NB4 (cell line): ENCODE measurements at regions not wholly inside any gene's neighbourhood (a gene's known extent, or its start where the extent isn't known, plus 50 kb on each side); places are given as distances from the start of the nearest gene placed in this dataset.

Experiments
- CTCF ChIP-seq: IDR thresholded peaks from one replicate; pipeline ENCODE4 v1.5.1; 2012; ENCODE audit warnings: low read depth, low read length
- POLR2A ChIP-seq: IDR thresholded peaks from 2 replicates; pipeline ENCODE4 v1.6.1; 2011; ENCODE audit warnings: mild to moderate bottlenecking; ENCODE audit not compliant: insufficient read length; ENCODE audit errors: extremely low read depth

GRCh38 chr4:166680796-166681195, 553.5 kb downstream of the SPOCK3 start:
- no peak for TF ChIP-seq POLR2A
- TF ChIP-seq CTCF: no peak
